GM19328 (cell line): ENCODE measurements at regions not wholly inside any gene's neighbourhood (a gene's known extent, or its start where the extent isn't known, plus 50 kb on each side); places are given as distances from the start of the nearest gene placed in this dataset.
"Not testable (repeated sequence)": the region's sequence is repeated elsewhere in the genome, so short reads cannot be mapped to it uniquely, and the experiment has no call there.

ENCODE experiments used
- ATAC-seq: cut with Tn5 transposase; IDR thresholded peaks from one replicate; pipeline ENCODE4 v1.9.1; 2021; ENCODE audit warnings: mild to moderate bottlenecking, moderate library complexity; ENCODE audit not compliant: unreplicated experiment

DNA sequence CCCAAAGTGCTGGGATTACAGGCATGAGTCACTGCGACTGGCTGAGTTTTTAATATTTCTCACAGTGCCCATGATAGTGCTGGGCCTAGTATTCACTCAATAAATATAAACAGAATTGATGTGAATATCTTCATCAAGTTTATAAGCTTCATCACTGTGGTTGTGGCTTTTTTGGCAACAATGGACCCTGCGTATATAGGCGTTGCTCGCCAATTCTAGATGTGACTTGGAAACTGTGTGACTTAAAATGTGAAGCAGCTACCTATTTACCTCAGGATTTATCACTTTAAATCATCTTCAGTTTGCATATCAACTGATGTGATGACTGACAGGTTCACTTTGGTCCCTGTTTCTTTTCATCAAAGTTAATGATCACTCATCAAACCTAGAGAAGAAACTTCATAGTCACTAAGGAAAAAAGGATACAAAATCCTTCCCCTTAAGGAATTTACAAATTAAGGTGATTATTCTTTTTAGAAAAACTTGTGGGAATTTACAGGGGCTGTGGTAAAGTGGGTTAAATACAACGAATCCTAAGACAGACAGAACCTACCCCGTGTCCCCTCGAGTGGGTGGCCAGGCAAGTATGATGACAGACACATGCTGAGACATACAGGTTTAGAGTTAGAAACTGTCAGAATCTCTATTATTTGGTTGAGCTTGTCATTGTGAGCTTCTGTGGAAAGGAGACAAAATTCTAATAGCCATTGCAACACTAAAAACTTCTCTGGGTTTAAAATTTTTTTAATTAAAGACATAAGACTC is 101.3 kb downstream of the AKAP11 start:
- ATAC-seq = no peak

DNA sequence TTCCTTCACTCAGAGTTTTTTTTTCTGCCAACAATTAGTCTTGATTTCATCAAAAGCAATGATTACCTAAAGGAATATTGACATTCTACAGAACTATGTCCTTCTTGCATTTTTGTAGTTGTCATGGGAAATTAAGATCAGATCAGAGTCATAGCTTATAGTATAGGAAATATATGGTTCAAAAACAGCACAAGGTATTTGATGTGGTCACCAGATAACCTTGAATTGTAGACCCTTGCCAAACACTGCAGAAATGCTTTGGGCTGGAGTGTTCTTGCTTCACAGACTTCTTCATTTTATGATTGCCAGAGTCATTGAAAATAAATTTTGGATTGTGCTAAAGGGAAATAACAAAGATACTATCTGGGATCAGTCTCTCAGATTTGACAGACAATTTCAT is 103.7 kb downstream of the AKAP11 start:
- ATAC-seq = no peak

DNA sequence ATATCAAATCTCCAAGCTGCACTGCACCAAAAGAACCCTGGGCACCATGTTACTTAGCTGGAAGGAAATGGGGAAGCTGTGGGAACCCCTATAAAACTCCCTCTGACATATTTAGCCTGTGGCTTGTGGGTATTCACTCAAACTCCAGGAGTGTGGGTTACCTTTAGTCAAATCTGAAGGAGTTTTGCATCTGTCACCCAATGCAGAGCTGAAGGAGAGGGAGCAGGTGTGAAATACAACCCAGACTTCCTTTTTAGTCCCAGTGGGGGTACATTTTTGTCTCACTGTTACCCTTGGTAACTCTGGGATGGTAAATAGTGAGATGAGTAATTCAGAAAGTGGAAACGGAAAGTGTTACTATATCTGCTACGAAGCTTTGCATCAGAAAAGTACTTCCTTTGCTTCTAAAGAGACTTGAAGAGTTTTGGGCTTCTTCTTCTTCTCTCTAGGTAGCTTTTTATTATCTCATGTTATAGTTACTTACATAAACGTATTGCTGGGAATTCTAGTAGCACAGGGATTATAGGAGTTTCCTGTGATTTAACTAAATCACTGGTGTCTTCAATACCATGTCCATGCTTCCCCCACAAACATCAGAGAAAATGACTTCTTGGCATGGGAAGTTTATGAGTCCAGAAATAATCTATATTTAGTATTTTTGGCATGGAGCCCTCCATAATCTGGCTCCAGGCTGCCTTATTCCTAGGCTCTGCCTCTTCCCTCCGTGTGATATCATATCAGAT is 105.9 kb downstream of the AKAP11 start:
- ATAC-seq = peak; percentile 82

DNA sequence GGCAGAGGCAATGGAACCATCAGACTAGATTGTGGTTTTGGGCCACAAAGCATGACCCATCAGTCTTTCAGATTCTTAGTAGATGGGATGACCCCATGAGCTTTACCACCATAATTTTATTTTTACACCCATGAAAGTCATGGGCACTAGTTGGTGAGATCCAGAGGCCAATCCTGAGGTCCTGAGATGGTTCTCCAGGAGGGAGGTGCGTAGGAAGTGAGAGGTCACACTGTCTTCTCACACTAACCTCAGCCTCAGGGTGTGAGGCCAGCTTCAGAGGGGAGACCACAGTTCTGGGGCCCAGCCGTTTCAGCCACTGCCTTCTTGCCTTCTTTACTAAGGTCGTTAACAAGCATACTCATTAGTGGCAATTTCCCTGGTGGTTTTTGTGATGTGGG is 106.4 kb downstream of the AKAP11 start:
- ATAC-seq = no peak

DNA sequence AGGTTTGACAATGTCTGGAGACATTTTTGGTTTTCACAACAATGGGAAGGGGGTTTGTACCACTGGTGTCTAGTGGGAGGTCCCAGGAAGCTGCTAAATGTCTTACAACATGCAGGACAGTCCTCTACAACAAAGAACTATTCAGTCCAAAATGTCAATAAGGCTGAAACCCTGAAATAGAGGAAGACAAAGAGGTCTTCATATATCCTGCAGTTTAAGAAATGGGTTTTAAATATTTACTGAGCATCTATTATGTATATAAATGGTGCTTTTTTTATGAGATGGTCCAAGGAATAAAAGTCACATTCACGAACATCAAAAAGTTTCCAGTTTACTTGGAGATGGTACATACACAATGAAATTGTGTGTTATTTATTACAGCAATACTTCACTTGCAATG is 107.3 kb downstream of the AKAP11 start:
- ATAC-seq = no peak

DNA sequence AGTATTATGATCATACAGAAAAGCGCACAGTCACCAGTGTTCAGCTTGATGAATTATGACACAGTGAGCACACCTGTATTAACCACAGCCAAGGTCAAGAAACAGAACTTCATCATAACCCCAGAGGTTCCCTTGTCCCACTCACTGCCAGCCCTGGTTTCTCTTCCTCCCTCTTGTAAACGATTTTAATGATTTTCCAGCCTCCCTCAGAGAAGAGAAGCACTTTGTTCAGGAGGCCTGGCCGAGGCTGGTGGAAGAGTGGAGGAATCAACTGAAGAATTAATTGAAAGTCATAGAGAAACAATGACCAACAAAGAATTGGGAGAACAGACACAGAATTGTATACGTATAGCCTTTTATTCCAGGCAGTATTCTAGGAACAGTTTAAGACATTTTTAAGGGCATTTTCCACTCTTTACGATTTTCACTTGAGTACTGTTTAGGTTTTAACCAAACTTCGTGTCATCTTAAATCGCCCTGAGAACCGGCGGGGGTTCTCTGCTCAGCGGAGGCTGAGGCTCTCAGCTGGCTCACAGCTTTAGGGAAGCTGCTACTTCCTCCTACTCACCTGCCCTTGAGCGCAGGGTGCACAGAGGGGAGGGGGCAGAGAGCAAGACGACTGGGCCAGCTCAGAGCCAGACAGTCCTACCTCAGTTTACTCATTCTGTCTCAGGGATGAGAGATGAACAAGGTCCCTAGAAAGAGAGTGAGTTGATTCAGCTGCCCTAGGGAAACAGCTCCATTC is 108.6 kb downstream of the AKAP11 start:
- peak; percentile 37 for ATAC-seq

DNA sequence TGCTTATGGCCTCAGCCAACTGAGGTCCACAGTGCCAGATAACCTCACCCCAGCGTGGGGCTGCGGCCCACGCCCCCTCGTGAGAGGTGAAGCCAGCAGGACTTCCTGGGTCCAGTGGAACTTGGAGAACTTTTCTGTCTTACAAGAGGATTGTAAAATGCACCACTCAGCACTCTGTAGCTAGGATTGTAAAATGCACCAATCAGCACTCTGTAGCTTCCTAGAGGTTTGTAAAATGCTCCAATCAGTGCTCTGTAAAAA is 109.1 kb downstream of the AKAP11 start:
- no peak for ATAC-seq

DNA sequence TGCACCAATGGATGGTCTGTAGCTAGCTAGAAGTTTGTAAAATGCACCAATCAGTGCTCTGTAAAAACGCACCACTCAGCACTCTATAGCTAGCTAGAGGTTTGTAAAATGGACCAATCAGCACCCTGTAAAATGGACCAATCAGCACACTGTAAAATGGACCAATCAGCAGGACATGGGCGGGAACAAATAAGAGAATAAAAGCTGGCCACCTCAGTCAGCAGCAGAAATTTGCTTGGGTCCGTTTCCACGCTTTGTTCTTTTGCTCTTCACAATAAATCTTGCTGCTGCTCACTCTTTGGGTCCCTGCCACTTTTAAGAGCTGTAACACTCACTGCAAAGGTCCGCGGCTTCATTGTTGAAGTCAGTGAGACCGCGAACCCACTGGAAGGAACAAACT is 109.5 kb downstream of the AKAP11 start:
- not testable (repeated sequence) for ATAC-seq

DNA sequence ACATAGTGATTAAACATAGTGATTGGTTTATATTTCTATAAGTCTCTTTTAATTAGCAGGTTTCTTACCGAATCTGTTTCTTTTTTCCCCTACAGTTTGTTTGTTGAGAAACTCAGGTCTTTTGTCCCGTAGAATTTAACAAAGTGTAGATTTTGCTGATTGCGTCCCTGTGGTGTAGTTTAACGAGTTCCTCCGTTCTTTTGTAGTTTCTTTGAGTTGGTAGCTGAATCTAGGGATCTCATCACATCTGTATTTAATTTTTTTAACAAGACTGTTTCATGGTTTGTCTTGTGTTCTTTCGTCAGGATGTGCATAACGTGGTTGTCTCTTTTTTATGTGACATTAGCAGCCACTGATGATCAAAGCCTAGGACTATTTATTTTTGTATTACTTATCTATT is 111.1 kb downstream of the AKAP11 start:
- no peak for ATAC-seq

DNA sequence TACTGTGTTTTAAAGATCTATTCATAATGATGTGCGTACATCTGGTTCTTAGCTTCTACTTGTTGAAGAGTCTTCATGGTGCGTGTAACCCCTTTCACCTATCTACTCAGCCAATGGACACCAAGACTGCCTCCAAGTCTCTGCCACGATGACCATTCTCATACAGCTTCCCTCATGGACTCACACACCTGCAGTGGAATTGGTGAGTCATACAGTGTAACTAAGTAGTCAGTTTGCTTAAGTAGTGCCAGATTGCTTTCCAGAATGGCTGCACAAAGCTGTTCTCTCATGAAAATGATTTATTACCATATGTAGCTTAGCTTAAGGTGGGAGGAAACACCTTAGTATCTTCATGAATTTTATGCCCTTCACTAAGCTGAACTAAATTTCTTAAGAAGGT is 112.3 kb downstream of the AKAP11 start:
- no peak for ATAC-seq

DNA sequence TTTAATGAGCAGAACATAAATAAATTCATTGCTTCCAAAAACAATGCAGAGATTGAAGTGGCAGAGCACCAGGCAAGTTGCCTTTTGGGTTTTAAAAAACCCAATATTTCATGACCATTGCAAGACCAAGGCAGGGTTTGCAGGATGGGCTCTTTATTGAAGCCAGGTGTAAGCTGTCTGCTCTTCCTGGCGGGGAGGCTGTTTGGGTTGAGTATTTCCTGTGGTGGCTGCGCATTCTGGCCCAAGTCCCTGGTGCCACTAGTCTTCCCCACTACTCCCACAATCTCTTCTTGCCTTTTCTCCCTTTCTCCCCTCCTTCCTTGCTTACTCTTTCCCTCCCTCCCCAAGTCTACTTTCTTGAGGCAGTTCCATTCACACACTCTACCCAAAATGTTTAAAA is 116.4 kb downstream of the AKAP11 start:
- ATAC-seq = no peak

DNA sequence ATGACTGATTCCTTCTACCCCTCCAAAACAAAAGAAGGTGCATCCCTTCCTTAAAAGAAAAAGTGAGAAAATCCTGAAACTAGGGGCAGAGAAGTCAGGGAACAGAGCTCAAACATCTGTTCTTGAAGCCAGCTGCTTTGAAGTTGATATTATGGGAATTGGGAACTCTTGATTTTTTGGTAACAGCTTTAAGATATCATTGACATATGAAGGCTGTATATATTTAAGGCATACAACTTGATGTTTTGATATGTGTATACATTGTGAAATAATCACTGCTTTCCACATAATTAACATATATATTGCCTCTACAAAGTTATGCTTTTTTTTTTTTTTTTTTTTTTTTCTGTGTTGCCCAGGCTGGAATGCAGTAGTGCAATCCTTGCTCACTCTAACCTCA is 117.1 kb downstream of the AKAP11 start:
- no peak for ATAC-seq

DNA sequence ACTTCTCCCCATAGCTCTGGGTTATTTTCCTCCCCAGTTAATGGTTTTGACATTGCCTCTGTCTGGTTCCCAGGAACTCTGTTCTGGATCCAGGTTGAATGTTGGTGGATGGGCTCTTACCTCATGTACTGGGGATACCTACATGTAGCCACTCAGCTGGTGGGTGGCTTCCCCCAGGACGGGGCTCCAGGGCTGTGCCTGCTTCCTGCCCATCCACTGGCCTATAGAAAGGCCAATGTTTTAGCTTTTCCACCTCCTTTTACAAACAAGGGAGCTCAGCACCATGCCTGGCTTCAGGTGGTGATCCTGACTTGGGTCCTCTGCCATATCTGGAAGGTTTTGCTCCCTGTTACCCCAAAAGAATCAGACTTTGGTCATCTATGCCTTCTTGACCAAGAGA is 120.2 kb downstream of the AKAP11 start:
- ATAC-seq = no peak

DNA sequence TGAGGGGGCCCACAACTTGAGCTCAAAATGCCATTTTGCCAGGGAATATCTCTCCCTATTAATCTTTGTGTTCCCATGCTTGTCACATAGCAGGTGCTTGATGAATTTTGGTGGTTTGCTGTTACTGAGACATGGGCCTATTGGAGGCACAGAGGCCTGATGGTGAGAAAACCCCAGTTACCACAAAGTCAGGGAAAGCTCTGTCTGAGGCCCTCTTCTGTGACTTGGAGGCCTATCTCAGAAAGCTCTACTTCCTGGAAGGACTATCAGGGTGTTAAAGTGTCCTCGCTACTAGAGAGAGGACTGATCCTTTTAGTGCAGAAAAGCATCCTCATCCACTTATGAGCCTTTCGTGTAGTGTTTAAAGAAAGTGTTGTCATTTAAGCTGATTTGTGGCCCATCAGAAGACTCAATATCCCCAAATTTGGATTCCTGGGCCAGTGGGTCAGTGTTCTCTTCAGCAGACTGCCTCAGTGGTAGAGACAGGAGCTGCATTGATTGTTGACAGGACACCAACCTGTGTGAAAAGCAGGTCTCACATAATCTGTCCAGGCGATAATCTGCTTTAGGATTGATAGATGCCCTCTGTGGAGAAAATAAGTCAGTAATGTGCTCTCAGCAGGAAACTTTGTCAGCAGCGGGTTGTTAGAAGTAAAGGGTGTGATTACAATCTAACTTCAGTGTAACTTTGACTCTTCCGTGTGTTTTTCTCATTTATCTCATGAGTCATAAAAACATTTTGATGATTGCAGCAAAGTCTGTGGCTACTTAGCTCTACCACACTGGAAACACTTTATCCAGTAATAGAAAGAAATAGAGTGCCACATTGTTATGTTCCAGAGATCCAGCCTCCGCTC is 121.0 kb downstream of the AKAP11 start:
- ATAC-seq = no peak

DNA sequence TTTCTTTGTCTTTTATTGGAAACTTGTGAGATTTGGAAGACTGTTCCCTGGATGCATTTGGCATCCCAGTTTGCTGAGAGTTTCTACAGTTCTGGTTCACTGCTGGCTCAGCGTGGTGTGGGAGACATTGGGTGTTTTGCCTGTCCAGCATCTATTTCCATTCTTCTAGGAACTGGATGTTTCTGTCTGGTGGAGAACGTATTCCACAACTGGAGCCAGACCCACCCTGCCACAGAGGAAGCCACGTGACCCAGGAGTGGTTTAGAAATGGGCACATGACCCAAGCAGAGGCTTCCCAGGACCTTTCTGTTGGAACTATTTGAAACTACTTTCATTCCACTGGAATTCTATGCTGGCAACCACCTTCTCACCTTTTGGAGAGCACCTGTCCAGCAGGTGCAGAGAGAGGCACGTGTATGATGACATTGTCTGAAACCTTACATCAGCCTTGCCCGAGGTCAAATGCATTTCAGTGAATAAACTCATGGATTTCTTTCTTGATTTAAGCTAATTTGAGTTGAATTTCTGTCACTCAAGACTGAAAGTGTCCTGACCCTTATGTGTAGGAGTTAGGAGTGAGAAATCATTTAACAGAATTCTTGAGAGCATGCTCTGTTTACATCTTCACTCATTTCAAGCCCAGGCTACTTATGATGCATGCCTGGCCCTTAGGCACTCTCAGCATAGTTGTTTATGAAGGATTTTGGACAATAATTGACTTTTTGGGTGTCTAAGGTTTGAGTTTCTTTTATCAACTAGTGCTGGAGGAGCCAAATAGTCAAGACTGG is 121.8 kb downstream of the AKAP11 start:
- no peak for ATAC-seq

DNA sequence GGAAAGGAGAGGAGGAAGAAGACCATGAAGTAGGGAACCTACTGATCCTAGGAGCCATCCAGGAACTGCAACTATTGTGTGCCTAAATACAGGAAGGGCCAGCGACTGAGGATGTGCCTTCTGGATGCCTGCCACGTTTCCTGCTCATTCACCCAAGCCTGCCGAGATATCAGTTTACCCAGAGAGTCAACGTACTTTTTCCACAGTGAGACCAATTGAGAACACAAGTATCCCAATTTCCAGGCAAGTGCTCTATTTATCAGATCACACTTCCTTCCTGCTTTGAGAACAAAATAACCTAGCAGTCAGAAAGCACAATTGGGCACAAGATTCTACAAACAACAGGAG is 122.4 kb downstream of the AKAP11 start:
- no peak for ATAC-seq

DNA sequence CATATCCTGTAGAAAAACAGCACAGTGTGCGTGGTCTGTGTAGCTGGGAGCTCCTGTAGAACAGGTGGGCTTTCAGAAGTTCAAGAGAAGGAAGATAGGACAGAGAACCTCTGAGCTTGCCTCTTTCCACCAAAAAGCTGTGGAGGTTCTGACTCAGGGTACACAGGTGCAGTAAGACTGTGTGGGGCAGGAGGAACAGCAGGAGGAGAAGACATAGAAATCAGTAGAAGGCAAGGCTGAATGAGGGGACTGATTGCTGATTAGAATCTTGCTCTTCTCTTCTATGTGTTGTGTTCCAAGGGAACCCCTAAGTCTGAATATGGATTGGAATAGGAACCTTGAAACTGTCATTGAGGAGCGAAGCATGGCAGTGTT is 122.7 kb downstream of the AKAP11 start:
- no peak for ATAC-seq

DNA sequence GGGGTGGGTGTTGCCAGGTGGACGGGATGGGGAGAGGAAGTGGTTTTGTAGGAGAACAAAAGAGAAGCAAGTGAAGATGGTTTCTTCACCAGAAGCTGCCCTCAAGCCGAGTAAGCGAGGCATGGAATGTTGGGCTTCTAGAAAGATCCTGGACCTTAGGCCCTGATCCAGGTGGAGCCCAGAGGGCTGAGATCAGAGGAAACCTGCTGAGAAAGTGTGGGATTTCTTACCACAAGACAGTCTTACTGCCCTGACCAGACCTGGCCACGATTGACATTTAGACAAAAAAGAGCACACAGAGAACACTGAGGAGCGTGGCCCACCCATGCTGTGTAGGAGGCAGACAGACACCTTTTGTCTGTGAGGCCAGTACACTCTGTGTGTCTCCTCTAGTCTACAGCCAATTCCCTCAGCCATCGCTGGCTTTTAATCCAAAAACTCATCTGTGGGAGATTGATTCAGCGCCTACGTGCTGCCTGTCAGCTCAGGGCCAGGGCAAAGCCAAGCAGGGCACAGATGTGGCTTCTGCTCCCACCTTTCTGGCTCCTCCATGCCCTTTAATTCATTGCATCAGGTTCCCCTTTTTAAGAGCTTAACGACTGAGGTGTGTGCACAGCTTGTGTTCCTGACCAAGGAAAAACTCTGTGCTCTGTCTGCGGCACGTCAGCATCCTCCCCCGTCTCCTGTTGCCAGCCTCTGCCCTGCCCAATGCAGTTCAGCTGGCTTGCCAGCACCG is 123.3 kb downstream of the AKAP11 start:
- ATAC-seq = no peak

DNA sequence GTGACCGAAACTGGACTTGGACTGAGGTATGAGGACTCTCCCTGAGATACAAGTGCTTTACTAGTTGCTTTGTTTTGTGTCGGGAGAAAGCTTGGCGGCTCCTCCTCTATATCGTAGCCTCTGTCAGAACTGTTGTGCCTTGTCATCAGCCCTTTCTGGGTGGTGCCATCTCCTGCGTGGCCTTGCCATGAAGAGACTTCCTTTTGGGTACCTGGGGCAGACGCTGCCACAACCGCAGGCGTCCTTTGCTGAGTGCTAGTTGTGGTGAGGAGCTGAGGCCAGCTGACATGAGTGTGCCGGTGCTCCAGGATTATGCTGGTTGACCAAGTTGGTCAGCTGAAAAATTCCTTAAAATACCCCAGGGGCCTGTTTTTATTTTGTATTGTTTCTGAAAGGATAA is 124.5 kb downstream of the AKAP11 start:
- peak; percentile 39 for ATAC-seq
